ENCODE measurements at regions not wholly inside any gene's neighbourhood (a gene's known extent, or its start where the extent isn't known, plus 50 kb on each side); places are given as distances from the start of the nearest gene placed in this dataset.
"Not testable (repeated sequence)": the region's sequence is repeated elsewhere in the genome, so short reads cannot be mapped to it uniquely, and the experiment has no call there.

GRCh38 chr6:43934183-43934802, 164.3 kb downstream of the VEGFA start:
- DNase-seq = no peak

DNA sequence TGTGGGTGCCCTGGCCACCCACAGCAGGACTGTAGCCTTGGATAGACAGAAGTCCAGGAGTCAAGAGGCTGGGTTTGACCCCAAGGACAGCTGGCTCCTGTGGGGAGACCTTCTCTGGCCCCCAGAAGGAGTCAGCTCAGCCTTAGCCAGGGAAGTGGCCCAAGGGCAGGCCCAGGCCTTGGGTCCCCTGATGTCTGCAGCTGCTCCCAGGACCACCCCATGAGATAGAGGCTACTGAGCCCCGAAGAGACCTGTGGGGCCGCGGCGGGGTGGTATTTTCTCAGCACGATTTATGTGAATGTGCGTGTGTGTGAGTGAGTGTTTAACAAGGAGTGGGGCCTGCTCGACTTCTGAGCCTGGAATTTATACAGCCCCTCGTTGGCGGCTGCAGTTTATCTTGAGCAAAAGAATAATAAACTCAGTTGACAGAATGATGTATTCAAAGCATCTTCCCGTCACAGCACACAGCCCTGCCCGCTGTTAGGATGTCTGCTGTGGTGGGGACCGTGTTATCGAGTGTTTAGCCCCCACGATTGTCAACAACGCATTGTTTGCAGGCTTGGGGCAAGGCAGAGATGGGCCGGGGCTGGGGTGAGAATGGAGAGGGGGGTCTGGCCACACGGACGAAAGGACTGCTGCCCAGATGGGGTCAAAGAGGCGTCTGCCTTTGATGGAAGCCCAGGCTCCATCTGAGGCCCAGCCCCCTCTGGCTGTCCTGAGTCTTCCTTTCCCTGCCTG, 163.3 kb downstream of the VEGFA start:
- DNase-seq = peak; percentile 68

DNA sequence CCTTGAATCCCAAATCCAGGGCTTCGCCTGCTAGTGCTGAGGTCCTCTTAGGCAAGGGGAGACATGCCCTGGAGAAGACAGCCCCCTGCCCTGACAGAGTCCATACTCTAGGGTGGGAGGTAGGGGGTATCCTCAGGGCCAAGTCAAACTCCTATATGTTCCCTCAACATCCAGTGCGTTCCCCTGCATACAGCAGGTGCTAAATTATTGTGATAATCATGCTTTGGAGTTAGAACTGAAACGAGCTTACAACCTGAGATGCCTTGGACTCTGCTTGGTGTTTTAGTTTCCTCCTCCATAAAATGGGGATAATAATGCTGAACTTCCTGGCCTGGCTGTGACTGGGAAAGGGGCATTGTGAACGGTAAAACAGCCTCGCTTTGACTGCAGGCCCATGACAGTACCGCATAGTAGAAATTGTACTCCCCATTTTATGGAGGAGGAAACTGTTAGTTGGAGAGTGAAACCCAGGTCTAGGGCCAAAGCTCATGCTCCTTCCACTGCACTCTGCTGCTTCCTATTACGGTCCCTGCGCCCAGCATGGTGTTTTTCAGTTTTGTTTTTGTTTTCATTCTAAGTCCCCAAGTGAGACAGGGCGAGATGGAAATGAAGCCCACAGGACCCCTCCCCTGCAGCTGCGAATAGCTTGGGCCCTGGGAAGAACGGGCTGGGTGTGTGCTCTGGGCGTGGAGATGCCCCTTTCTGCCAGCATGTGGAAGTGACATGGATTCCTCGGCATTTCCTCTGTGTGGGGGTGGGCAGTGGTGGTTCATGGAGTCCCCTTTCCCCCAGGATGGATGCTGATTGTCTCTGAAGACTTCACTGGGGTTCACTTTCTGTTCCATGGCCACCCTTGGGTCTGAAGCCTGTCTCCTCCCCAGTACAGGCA, 162.5 kb downstream of the VEGFA start:
- DNase-seq = peak; percentile 35

- DNase-seq = no peak
Measured at GRCh38 chr6:43931201-43931600, 161.2 kb downstream of the VEGFA start.

DNA sequence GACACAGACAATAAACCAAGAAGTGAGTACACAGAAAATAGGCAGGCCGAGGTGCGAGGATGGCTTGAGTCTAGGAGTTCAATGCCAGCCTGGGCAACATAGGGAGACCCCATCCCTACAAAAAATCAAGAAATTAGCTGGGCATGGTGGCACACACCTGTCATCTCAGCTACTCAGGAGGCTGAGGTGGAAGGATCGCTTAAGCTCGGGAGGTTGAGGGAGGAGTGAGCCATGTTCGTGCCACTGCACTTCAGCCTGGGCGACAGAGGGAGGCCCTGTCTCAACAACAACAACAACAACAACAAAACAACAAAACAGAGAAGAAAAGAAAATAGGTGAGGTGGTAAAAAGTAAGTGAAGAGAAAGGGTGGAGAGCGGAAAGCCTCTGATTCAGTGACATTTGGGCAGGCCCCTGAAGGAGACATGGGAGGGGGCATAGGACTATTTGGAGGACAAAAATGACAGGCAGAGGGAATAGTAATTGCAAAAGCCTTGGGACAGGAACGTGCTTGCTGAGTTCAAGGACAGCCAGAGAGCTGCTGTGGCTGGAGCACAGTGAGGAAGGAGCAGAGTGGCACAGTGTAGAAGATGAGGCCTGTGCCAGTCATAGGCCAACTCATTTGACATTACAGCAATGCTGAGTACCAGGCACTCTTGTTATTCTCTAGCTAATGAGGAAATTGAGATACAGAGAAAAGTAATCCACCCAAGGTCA, 160.6 kb downstream of the VEGFA start:
- DNase-seq = no peak

GRCh38 chr6:43929511-43929910, 159.5 kb downstream of the VEGFA start:
- no peak for DNase-seq

- no peak for DNase-seq
Measured at GRCh38 chr6:43927532-43928210, 157.7 kb downstream of the VEGFA start.

- DNase-seq = peak; percentile 100
Measured at GRCh38 chr6:43926634-43927531, 156.9 kb downstream of the VEGFA start.

GRCh38 chr6:43925636-43926139, 155.7 kb downstream of the VEGFA start:
- DNase-seq = not testable (repeated sequence)

GRCh38 chr6:43924222-43924702, 154.3 kb downstream of the VEGFA start:
- DNase-seq = peak; percentile 38

- peak; percentile 59 for DNase-seq
Measured at GRCh38 chr6:43923376-43924221, 153.6 kb downstream of the VEGFA start.

DNA sequence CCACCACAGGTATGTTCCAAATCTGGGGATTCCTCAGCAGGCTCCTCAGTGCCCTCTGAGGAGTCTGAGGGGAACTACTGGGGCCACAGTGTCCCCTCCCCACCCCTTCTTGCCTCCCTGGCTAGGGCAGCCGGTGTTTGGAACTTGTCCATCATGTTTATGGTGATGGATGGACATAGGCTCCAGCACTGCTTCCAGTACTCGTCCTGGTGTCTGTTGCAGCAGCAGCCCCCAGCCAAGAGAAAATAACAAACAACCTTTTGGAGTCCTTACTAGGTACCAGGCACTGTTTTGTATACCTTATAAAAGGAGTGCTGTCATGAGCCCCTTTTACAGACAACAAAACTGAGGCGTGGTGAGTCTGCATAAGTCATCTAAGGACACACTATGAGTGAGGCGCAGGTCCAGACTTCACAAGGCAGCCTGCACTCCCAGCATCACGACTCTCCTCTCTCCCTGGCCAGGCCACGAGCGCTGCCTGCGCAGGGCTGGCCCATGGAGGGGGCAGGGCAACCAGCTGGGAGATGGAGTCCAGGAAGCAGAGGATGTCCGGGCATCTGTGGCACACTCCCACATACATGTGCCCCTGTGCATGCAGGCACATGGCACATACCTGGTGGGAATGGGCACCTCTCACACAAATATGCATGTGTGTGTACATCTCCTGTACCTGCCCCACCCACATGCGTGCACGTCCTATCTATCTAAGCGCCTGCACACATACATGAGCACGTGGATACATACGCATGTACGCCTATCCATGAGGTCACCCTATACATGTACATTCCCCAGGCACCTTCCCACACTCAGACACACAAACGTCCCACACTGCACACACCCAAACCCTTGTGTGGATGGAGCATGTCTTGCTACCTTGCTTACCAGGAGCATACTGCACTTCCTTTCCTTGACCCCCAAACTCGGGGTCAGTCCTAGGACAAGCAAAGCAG, 152.7 kb downstream of the VEGFA start:
- no peak for DNase-seq

DNA sequence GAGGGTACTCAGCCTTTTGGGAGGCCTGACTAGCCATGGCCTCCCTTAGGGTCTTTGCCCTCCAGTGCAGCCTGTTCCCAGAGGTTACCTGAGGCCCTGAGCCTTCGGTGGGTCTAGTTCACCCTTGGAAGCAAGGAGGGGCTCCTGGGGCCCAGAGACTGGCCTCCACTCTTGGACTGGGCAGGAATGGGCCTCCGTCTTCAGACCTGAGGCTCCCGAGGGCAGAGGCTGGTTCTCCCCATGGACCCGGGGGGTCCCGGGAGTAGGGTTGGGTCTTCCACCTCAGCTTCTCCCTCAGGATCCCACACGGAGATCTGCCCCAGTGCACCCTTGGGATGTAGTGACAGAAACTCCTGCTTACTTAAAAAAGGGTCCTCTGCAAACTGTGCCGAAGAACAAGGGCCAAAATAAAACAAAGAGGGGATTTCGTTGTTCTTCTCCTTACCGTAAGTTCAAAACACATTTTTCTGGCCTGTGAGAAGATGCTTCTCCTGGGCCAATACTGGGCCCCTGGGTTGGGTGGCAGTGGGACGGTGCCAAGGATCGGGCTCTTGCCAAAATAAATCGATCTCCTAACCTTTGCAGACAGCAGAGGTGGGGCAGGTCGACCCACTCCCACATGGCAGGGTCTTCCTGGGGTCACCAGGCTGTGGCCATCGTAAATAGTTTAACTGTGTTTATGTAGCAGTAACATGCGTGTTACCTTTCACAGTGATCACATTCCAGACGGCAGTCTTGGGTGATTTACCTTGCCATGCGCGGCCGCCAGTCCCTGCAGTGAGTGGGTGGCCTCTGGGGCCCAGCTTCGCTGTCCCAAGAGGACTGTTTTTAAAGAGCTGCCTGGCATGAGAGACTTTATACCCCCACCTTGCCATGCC, 151.8 kb downstream of the VEGFA start:
- DNase-seq = no peak

DNA sequence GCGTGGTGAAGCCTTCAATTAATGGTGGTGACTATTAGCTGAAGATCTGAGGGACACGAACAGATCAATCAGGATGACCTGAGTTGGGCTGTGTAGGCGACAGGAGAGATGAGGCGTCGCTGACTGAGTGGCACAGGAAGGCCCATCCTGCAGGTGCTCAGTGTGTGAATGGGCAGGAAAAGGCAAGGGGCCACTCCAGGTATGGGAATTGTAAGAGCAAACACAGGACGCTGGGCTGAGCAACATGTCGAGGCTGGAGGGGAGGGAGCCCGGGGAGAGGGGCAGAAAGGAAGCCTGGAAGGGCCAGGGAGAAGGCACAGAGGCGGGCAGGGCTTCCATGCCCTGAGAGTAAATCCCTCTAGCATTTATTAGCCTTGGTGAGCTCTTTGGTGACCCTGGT, 151.0 kb downstream of the VEGFA start:
- no peak for DNase-seq

GRCh38 chr6:43919774-43920173, 149.8 kb downstream of the VEGFA start:
- DNase-seq = no peak

DNA sequence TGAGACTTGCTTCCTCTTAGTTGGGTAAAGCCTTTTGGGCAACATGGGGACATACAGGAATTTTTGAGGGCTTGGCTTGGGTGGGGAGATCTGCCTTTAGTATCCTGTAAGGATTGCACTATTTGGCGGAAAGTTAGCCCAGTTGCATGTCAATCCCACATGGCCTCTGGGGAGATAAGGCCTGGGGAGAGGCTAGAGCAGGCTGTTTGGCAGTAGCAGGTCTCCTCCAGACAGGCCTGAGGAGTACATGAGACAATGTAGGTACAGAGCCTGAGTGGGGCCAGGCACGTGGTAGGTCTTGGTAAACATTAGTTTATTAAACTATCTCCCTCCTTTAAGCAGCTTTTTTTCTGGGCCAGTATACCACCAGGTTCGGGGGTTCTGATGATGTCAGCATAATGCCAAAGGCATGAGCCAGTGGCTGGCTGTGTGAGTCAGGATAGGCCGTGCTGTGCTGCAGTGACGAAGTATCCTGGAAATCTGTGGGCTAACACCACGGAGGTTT, 147.9 kb downstream of the VEGFA start:
- peak; percentile 65 for DNase-seq

Data from fibroblast of skin of abdomen (primary cell).